Ovary (tissue), 7 donors: ENCODE measurements at regions not wholly inside any gene's neighbourhood (a gene's known extent, or its start where the extent isn't known, plus 50 kb on each side); places are given as distances from the start of the nearest gene placed in this dataset.

ENCODE experiments used
- DNase-seq, 5 donors: peaks; one replicate each; pipeline ENCODE4 v3.0.0-alpha.2; 2019 to 2020
- H3K27ac ChIP-seq, 2 donors: fragments of 200-600 bp; one replicate each; pipeline versions ENCODE4 v1.5.1 to v1.8.0; 2019 to 2022
- H3K27me3 ChIP-seq: fragments of 200-600 bp; one replicate; pipeline ENCODE4 v1.8.0; 2022
- H3K36me3 ChIP-seq: fragments of 200-600 bp; sonication (generic); one replicate; pipeline ENCODE4 v1.5.1; 2019
- H3K4me1 ChIP-seq: one replicate; pipeline ENCODE4 v1.8.1; 2013; ENCODE audit warnings: mild to moderate bottlenecking, moderate library complexity; ENCODE audit not compliant: insufficient read depth
- H3K4me3 ChIP-seq: fragments of 200-600 bp; sonication (generic); one replicate; pipeline ENCODE4 v1.5.1; 2017
- H3K9me3 ChIP-seq, 2 donors: fragments of 200-600 bp in 1 of 2; sonication (generic) in 1 of 2; one replicate each; pipeline versions ENCODE4 v1.5.1 to v1.8.1; 2013 to 2019; ENCODE audit warnings: mild to moderate bottlenecking in 1 of 2, moderate library complexity in 1 of 2
- EP300 ChIP-seq: sonication (generic); formaldehyde crosslinking; IDR thresholded peaks from one replicate; pipeline ENCODE4 v1.6.1; 2017; ENCODE audit warnings: antibody characterized with exemption
- POLR2A ChIP-seq: fragments of 450-650 bp; IDR thresholded peaks from one replicate; pipeline ENCODE4 v1.6.1; 2017; ENCODE audit warnings: antibody characterized with exemption, mild to moderate bottlenecking, moderate library complexity
- WGBS, 3 donors: extraction: QIAGEN DNeasy Blood & Tissue Kit in 1 of 3; methylation state at CpG; one replicate each; pipeline versions ENCODE4 v1.1.5 to v1.1.7; 2013 to 2017; 5-methylcytosine and 5-hydroxymethylcytosine counted together
- intact Hi-C, 4 donors: fragments of 100-400 bp; cut with DNase I; formaldehyde crosslinking; loops; one replicate each; pipeline versions ENCODE4 v1.11.0 to v1.15.1; 2022 to 2023
- TF ChIP-seq, protein P1 (sequence below), 3 donors: fragments of 450-650 bp in 2 of 3; fragments of 200-600 bp in 1 of 3; IDR thresholded peaks; one replicate each; pipeline versions ENCODE4 v1.5.1 to v1.8.0; 2016 to 2022; ENCODE audit warnings: antibody characterized with exemption in 3 of 3, mild to moderate bottlenecking in 1 of 3
- donor health status: DM: no; HTN: no; CAD: no; lungs with moderate emphysema.
- donor health status: DM: no; HTN: no; CAD: no.
- donor health status: Bipolar disorder and iron deficiency.
- donor health status: DM: no; HTN: no; CAD: no.
- donor health status: DM: yes; HTN: yes; CAD: no.

GRCh38 chr11:27863637-27864036, 163.4 kb upstream of the BDNF start:
- Histone ChIP-seq H3K27ac (no peak overlapping the region), H3K36me3 (no peaks in the 10 kb centered on the region), H3K4me1 (no peaks in the 10 kb centered on the region), H3K4me3 (no peak overlapping the region), H3K27me3 (no peaks in the 10 kb centered on the region), H3K9me3 (no peaks in the 10 kb centered on the region)
- no peak for TF ChIP-seq EP300
- TF ChIP-seq POLR2A = no peak
- TF ChIP-seq, protein P1, sequence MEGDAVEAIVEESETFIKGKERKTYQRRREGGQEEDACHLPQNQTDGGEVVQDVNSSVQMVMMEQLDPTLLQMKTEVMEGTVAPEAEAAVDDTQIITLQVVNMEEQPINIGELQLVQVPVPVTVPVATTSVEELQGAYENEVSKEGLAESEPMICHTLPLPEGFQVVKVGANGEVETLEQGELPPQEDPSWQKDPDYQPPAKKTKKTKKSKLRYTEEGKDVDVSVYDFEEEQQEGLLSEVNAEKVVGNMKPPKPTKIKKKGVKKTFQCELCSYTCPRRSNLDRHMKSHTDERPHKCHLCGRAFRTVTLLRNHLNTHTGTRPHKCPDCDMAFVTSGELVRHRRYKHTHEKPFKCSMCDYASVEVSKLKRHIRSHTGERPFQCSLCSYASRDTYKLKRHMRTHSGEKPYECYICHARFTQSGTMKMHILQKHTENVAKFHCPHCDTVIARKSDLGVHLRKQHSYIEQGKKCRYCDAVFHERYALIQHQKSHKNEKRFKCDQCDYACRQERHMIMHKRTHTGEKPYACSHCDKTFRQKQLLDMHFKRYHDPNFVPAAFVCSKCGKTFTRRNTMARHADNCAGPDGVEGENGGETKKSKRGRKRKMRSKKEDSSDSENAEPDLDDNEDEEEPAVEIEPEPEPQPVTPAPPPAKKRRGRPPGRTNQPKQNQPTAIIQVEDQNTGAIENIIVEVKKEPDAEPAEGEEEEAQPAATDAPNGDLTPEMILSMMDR (IDR thresholded peaks at IDR 0.05) = no peak
- 69 to 74% (median 73%) methylated on average over 2 of the region's 2 CpGs for WGBS, 3 donors
- DNase-seq = no peak
- intact Hi-C loops = no loop called here

DNA sequence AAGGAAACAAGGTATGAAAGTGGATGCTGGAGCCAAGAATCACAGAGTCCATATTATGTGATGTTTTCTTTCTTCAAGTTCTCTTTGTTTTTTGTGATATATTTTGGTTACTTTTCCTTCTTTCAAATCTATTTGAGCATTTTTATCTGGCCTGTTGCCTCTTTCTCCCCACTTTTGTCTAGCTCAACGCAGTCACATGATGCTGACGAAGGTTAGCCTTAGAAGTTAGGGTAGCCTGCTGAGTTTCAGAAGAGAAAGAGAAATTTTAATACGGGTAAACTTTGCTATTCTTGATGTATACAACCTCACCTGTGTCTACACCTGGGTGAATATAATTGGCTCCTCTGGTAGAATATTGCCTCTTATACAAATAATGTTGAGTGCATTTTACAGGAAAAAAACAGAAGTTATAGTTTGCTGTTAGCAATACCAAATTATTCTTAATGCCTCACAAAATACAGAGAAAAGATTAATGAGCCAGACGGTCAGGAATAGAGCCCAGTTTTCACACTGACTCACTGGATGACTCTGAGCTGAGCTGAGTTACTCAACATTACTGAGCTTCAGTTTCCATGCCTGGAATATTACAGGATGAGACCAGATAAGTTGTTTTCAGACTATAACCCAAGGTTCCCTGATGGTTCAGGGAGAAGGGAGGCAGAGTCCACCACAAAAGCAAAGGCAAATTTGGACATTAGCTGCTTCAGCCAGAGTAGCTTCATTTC, 161.6 kb upstream of the BDNF start:
- 42 to 75% (median 64%) methylated on average over 4 of the region's 4 CpGs for WGBS, 3 donors
- Histone ChIP-seq H3K36me3 (no peaks in the 10 kb centered on the region), H3K27me3 (no peaks in the 10 kb centered on the region), H3K4me3 (no peak overlapping the region), H3K27ac (no peak overlapping the region), H3K4me1 (no peaks in the 10 kb centered on the region), H3K9me3 (no peaks in the 10 kb centered on the region)
- no peak for TF ChIP-seq EP300
- no peak for TF ChIP-seq POLR2A
- TF ChIP-seq, protein P1 (IDR thresholded peaks at IDR 0.05) = no peak
- intact Hi-C loops = no loop called here
- no peak for DNase-seq

DNA sequence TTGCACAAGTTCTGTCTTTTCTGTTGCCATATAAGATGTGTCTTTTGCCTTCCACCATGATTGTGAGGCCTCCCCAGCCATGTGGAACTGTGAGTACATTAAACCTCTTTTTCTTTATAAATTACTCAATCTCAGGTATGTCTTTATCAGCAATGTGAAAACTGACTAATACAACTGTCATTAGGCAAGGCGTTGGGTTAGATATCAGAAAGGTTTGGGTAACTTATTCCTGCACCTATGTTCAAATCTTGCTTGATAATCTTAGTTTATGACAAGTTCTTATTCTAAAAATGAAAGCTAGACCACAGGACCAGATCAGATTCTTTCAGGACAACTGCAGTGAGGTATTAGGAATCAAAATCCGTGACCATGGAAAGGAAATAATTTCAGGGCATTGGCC, 160.6 kb upstream of the BDNF start:
- no peak for DNase-seq
- no peaks in the 10 kb centered on the region for H3K4me1 ChIP-seq
- H3K9me3 ChIP-seq = no peaks in the 10 kb centered on the region
- H3K4me3 ChIP-seq = no peak overlapping the region
- H3K36me3 ChIP-seq = no peaks in the 10 kb centered on the region
- TF ChIP-seq, protein P1 (IDR thresholded peaks at IDR 0.05) = no peak
- no peak for TF ChIP-seq EP300
- TF ChIP-seq POLR2A = no peak
- intact Hi-C loops = no loop called here
- no peak overlapping the region for H3K27ac ChIP-seq
- WGBS, 3 donors = 71 to 83% (median 75%) methylated on average over 2 of the region's 2 CpGs
- no peaks in the 10 kb centered on the region for H3K27me3 ChIP-seq

DNA sequence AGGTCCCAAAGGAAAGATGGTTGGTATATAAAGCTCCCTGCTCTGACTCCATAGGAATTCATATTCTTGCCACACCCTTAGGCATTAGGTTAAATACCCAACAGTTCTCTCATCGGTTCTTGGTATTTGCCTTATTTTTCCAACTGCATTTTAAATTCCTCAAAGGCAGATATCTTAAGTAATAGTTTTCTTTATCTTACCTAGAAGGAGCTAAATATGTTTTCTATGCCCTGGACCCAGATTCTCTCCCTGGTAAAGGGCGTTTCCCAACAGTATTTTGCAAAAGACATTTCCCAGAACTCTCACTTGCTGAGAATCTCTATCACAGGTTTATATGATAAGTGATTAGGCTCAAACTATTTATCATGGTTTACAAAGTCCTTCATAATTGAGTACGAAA, 158.6 kb upstream of the BDNF start:
- H3K36me3 ChIP-seq = no peaks in the 10 kb centered on the region
- no peaks in the 10 kb centered on the region for H3K4me1 ChIP-seq
- H3K9me3 ChIP-seq = no peaks in the 10 kb centered on the region
- H3K27ac ChIP-seq = no peak overlapping the region
- intact Hi-C loops = no loop called here
- H3K4me3 ChIP-seq = no peak overlapping the region
- WGBS, 3 donors = 61 to 73% (median 62%) methylated on average over 3 of the region's 3 CpGs
- H3K27me3 ChIP-seq = no peaks in the 10 kb centered on the region
- TF ChIP-seq POLR2A = no peak
- TF ChIP-seq, protein P1 (IDR thresholded peaks at IDR 0.05) = no peak
- TF ChIP-seq EP300 = no peak
- no peak for DNase-seq
